ES-I3 (cell line): ENCODE measurements at regions not wholly inside any gene's neighbourhood (a gene's known extent, or its start where the extent isn't known, plus 50 kb on each side); places are given as distances from the start of the nearest gene placed in this dataset.

Experiments
- H3K36me3 ChIP-seq: 2 replicates; pipeline ENCODE4 v1.6.1; 2013; ENCODE audit warnings: mild to moderate bottlenecking, low read length, control low read depth, moderate library complexity; ENCODE audit not compliant: insufficient read depth
- H3K4me1 ChIP-seq: 2 replicates; pipeline ENCODE4 v1.6.1; 2013; ENCODE audit warnings: mild to moderate bottlenecking, control low read depth, low read length; ENCODE audit not compliant: insufficient read depth
- H3K9ac ChIP-seq: 2 replicates; pipeline ENCODE4 v1.6.1; 2013; ENCODE audit warnings: low read depth, mild to moderate bottlenecking, low read length, moderate library complexity
- H3K9me3 ChIP-seq: 2 replicates; pipeline ENCODE4 v1.6.1; 2013; ENCODE audit warnings: mild to moderate bottlenecking, low read length, moderate library complexity; ENCODE audit not compliant: control insufficient read depth, insufficient read depth

GRCh38 chr14:98022541-98023520 lies 1225.6 kb downstream of the VRK1 start:
- Histone ChIP-seq H3K9me3 (no peaks in the 10 kb centered on the region), H3K9ac (no peak overlapping the region), H3K4me1 (peaks cover 11% of the 10 kb centered on the region; the same call in 1 of the 2 replicates), H3K36me3 (no peaks in the 10 kb centered on the region)

- H3K36me3 ChIP-seq: no peaks in the 10 kb centered on the region
- no peak overlapping the region for H3K9ac ChIP-seq
- no peaks in the 10 kb centered on the region for H3K9me3 ChIP-seq
- H3K4me1 ChIP-seq: peaks cover 3% of the 10 kb centered on the region; the same call in 1 of the 2 replicates
These were observed 1231.0 kb downstream of the VRK1 start for GRCh38 chr14:98028162-98028561.

GRCh38 chr14:98035396-98035795 lies 1236.6 kb downstream of the BCL11B start:
- Histone ChIP-seq H3K9me3 (no peaks in the 10 kb centered on the region), H3K36me3 (no peaks in the 10 kb centered on the region), H3K9ac (no peak overlapping the region), H3K4me1 (no peaks in the 10 kb centered on the region)

GRCh38 chr14:98037831-98038230 lies 1234.2 kb downstream of the BCL11B start:
- Histone ChIP-seq H3K4me1 (no peaks in the 10 kb centered on the region), H3K9ac (no peak overlapping the region), H3K36me3 (no peaks in the 10 kb centered on the region), H3K9me3 (no peaks in the 10 kb centered on the region)

GRCh38 chr14:98056946-98057345 lies 1215.1 kb downstream of the BCL11B start:
- no peak overlapping the region for H3K9ac ChIP-seq
- H3K36me3 ChIP-seq: no peaks in the 10 kb centered on the region
- 0 out of 2 replicates have a peak, but pooled peaks cover 4% of the 10 kb centered on the region for H3K4me1 ChIP-seq
- no peaks in the 10 kb centered on the region for H3K9me3 ChIP-seq

- Histone ChIP-seq H3K4me1 (0 out of 2 replicates have a peak, but pooled peaks cover 4% of the 10 kb centered on the region), H3K9ac (no peak overlapping the region), H3K9me3 (no peaks in the 10 kb centered on the region), H3K36me3 (no peaks in the 10 kb centered on the region)
These were observed 1212.9 kb downstream of the BCL11B start for GRCh38 chr14:98059106-98059505.

- H3K9me3 ChIP-seq: no peaks in the 10 kb centered on the region
- no peaks in the 10 kb centered on the region for H3K36me3 ChIP-seq
- H3K4me1 ChIP-seq: no peaks in the 10 kb centered on the region
These were observed 1209.9 kb downstream of the BCL11B start for GRCh38 chr14:98062083-98062482.

GRCh38 chr14:98069712-98070171 lies 1202.3 kb downstream of the BCL11B start:
- Histone ChIP-seq H3K4me1 (peaks cover 15% of the 10 kb centered on the region; the same call in 1 of the 2 replicates), H3K9me3 (no peaks in the 10 kb centered on the region), H3K9ac (no peak overlapping the region; the same call in 1 of the 2 replicates), H3K36me3 (no peaks in the 10 kb centered on the region)

More at GRCh38 chr14:98062083-98062482, 1209.9 kb downstream of the BCL11B start:
- H3K9ac ChIP-seq: no peak overlapping the region

- no peaks in the 10 kb centered on the region for H3K36me3 ChIP-seq
- peaks cover 15% of the 10 kb centered on the region; the same call in 1 of the 2 replicates for H3K4me1 ChIP-seq
- no peak overlapping the region for H3K9ac ChIP-seq
- H3K9me3 ChIP-seq: no peaks in the 10 kb centered on the region
These were observed 1201.5 kb downstream of the BCL11B start for GRCh38 chr14:98070536-98070935.

- Histone ChIP-seq H3K36me3 (no peaks in the 10 kb centered on the region), H3K9me3 (no peaks in the 10 kb centered on the region), H3K4me1 (peaks cover 15% of the 10 kb centered on the region; the same call in 1 of the 2 replicates), H3K9ac (no peak overlapping the region)
These were observed 1197.9 kb downstream of the BCL11B start for GRCh38 chr14:98074111-98074510.

- H3K9me3 ChIP-seq: no peaks in the 10 kb centered on the region
These were observed 1194.8 kb downstream of the BCL11B start for GRCh38 chr14:98077176-98077575.

GRCh38 chr14:98082833-98083232 lies 1189.2 kb downstream of the BCL11B start:
- Histone ChIP-seq H3K9ac (no peak overlapping the region), H3K9me3 (no peaks in the 10 kb centered on the region)

More at GRCh38 chr14:98077176-98077575, 1194.8 kb downstream of the BCL11B start:
- Histone ChIP-seq H3K9ac (no peak overlapping the region), H3K36me3 (no peaks in the 10 kb centered on the region), H3K4me1 (no peaks in the 10 kb centered on the region)

GRCh38 chr14:98085751-98086150 lies 1186.2 kb downstream of the BCL11B start:
- H3K4me1 ChIP-seq: no peaks in the 10 kb centered on the region
- no peaks in the 10 kb centered on the region for H3K9me3 ChIP-seq
- H3K36me3 ChIP-seq: no peaks in the 10 kb centered on the region
- no peak overlapping the region for H3K9ac ChIP-seq

More at GRCh38 chr14:98082833-98083232, 1189.2 kb downstream of the BCL11B start:
- no peaks in the 10 kb centered on the region for H3K36me3 ChIP-seq
- no peaks in the 10 kb centered on the region for H3K4me1 ChIP-seq

- Histone ChIP-seq H3K4me1 (no peaks in the 10 kb centered on the region), H3K36me3 (no peaks in the 10 kb centered on the region), H3K9ac (no peak overlapping the region), H3K9me3 (no peaks in the 10 kb centered on the region)
These were observed 1178.9 kb downstream of the BCL11B start for GRCh38 chr14:98093111-98093510.

GRCh38 chr14:98099527-98099926 lies 1172.5 kb downstream of the BCL11B start:
- no peak overlapping the region for H3K9ac ChIP-seq
- no peaks in the 10 kb centered on the region for H3K4me1 ChIP-seq
- no peaks in the 10 kb centered on the region for H3K36me3 ChIP-seq
- no peaks in the 10 kb centered on the region for H3K9me3 ChIP-seq
